ENCODE measurements at regions not wholly inside any gene's neighbourhood (a gene's known extent, or its start where the extent isn't known, plus 50 kb on each side); places are given as distances from the start of the nearest gene placed in this dataset.

- in situ Hi-C loops (cut with HindIII; ENCODE audit: low pct_ligation_motif_present, low sequenced_read_pairs) = no loop called here
These were observed 1896.9 kb upstream of the CDH6 start for GRCh38 chr5:29296548-29296947.

GRCh38 chr5:29277642-29278041 is 1915.8 kb upstream of the CDH6 start:
- H3K27me3 ChIP-seq (replicated peaks) = no peaks in the 10 kb centered on the region
- no peak for DNase-seq
- in situ Hi-C loops (cut with HindIII; ENCODE audit: low pct_ligation_motif_present, low sequenced_read_pairs) = no loop called here
- TF ChIP-seq CTCF (IDR thresholded peaks at IDR 0.05; ENCODE audit: low read depth, low read length, missing control alignments) = no peak
- no peaks in the 10 kb centered on the region for H3K36me3 ChIP-seq (replicated peaks)
- H3K4me3 ChIP-seq (ENCODE audit: low read depth, low read length) = no peak overlapping the region
- H3K27ac ChIP-seq = no peak overlapping the region

More at GRCh38 chr5:29296548-29296947, 1896.9 kb upstream of the CDH6 start:
- H3K36me3 ChIP-seq (replicated peaks) = no peaks in the 10 kb centered on the region
- no peaks in the 10 kb centered on the region for H3K27me3 ChIP-seq (replicated peaks)
- no peak for DNase-seq
- no peak for TF ChIP-seq CTCF (IDR thresholded peaks at IDR 0.05; ENCODE audit: low read depth, low read length, missing control alignments)
- no peak overlapping the region for H3K27ac ChIP-seq
- H3K4me3 ChIP-seq (ENCODE audit: low read depth, low read length) = no peak overlapping the region

- Histone ChIP-seq H3K27me3 (replicated peaks) (no peaks in the 10 kb centered on the region), H3K36me3 (replicated peaks) (no peaks in the 10 kb centered on the region), H3K4me3 (ENCODE audit: low read depth, low read length) (no peak overlapping the region), H3K27ac (no peak overlapping the region)
- in situ Hi-C loops (cut with HindIII; ENCODE audit: low pct_ligation_motif_present, low sequenced_read_pairs) = no loop called here
- no peak for TF ChIP-seq CTCF (IDR thresholded peaks at IDR 0.05; ENCODE audit: low read depth, low read length, missing control alignments)
- DNase-seq = no peak
These were observed 1917.1 kb upstream of the CDH6 start for GRCh38 chr5:29276371-29276770.

GRCh38 chr5:29263915-29264351 is 1929.6 kb upstream of the CDH6 start:
- no peak overlapping the region for H3K4me3 ChIP-seq (ENCODE audit: low read depth, low read length)
- in situ Hi-C loops (cut with HindIII; ENCODE audit: low pct_ligation_motif_present, low sequenced_read_pairs) = no loop called here
- H3K27me3 ChIP-seq (replicated peaks) = no peaks in the 10 kb centered on the region
- no peak for DNase-seq
- H3K36me3 ChIP-seq (replicated peaks) = no peaks in the 10 kb centered on the region
- H3K27ac ChIP-seq = no peak overlapping the region
- TF ChIP-seq CTCF (IDR thresholded peaks at IDR 0.05; ENCODE audit: low read depth, low read length, missing control alignments) = no peak

- in situ Hi-C loops (cut with HindIII; ENCODE audit: low pct_ligation_motif_present, low sequenced_read_pairs) = no loop called here
- peak; percentile 0 for DNase-seq
- no peaks in the 10 kb centered on the region for H3K36me3 ChIP-seq (replicated peaks)
- no peak overlapping the region for H3K27ac ChIP-seq
- no peak for TF ChIP-seq CTCF (IDR thresholded peaks at IDR 0.05; ENCODE audit: low read depth, low read length, missing control alignments)
- no peak overlapping the region for H3K4me3 ChIP-seq (ENCODE audit: low read depth, low read length)
- H3K27me3 ChIP-seq (replicated peaks) = no peaks in the 10 kb centered on the region
These were observed 1931.0 kb upstream of the CDH6 start for GRCh38 chr5:29262339-29263123.

GRCh38 chr5:29261213-29261612 is 1932.3 kb upstream of the CDH6 start:
- no peak for TF ChIP-seq CTCF (IDR thresholded peaks at IDR 0.05; ENCODE audit: low read depth, low read length, missing control alignments)
- H3K36me3 ChIP-seq (replicated peaks) = no peaks in the 10 kb centered on the region
- H3K4me3 ChIP-seq (ENCODE audit: low read depth, low read length) = no peak overlapping the region
- no peak overlapping the region for H3K27ac ChIP-seq
- in situ Hi-C loops (cut with HindIII; ENCODE audit: low pct_ligation_motif_present, low sequenced_read_pairs) = no loop called here
- no peaks in the 10 kb centered on the region for H3K27me3 ChIP-seq (replicated peaks)
- DNase-seq = no peak

All from brain microvascular endothelial cell (primary cell).